ENCODE measurements at regions not wholly inside any gene's neighbourhood (a gene's known extent, or its start where the extent isn't known, plus 50 kb on each side); places are given as distances from the start of the nearest gene placed in this dataset.

- H3K36me3 ChIP-seq (ENCODE audit: control insufficient read depth in 2 of 2, insufficient read depth in 2 of 2, low read length in 1 of 2): no peaks in the 10 kb centered on the region
- no peaks in the 10 kb centered on the region for H3K4me1 ChIP-seq (ENCODE audit: control insufficient read depth in 2 of 2, insufficient read depth in 2 of 2, low read length in 2 of 2)
- no peak overlapping the region for H3K27ac ChIP-seq (ENCODE audit: low read depth in 1 of 2, low read length in 1 of 2)
- DNase-seq (ENCODE audit: low read depth in 6 of 9, low spot score in 9 of 9): no peak
- H3K27me3 ChIP-seq (ENCODE audit: control insufficient read depth in 2 of 2, insufficient read depth in 1 of 2, low read length in 1 of 2): no peaks in the 10 kb centered on the region
- no peak overlapping the region for H3K4me3 ChIP-seq (ENCODE audit: low read length in 2 of 2)
- no peaks in the 10 kb centered on the region for H3K9me3 ChIP-seq (ENCODE audit: control insufficient read depth in 2 of 2, insufficient read depth in 1 of 2, low read length in 1 of 2)
- 89% methylated on average over 4 of the region's 4 CpGs for WGBS
Measured at GRCh38 chr14:86896701-86897100, 1096.3 kb downstream of the GALC start.

DNA sequence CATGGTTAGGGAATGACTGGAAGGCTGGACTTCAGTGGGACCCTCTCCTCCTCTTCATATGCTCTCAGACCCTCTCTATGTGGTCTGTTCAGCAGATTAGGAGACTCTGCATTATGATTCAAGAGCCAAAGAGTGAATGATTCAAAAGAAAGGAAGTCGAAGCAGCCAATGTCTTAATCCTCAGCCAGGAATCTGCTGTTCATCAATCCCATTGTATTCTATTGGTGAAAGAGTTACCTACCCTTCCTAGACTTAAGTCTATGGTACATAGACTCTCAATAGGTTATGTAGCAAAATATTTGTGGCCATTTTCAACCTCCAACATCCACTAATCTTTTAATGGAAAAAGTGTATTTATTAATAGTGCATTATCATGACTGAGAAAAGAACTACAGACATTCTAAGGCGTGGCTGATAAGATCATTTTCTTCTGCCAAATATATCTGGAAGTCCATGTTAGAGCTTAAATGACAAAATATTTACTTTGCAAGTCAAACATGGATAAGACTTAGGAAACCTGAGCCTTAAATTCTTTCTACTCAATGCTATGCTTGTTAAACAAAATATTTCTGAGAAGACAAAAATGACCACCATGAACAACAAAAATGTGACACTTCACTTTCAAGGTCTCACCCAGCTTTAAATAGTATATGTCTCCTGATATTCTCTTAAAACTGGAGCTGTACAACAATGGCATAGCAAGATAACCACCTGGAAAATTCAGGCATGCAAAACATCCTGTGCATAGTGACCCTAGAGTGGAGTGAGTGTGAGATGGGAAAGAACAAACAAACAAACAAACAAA, 1100.6 kb downstream of the GALC start:
- H3K36me3 ChIP-seq (ENCODE audit: control insufficient read depth in 2 of 2, insufficient read depth in 2 of 2, low read length in 1 of 2): no peaks in the 10 kb centered on the region
- no peak overlapping the region for H3K27ac ChIP-seq (ENCODE audit: low read depth in 1 of 2, low read length in 1 of 2)
- no peaks in the 10 kb centered on the region for H3K4me1 ChIP-seq (ENCODE audit: control insufficient read depth in 2 of 2, insufficient read depth in 2 of 2, low read length in 2 of 2)
- no peak for DNase-seq (ENCODE audit: low read depth in 6 of 9, low spot score in 9 of 9)
- 78% methylated on average over 2 of the region's 2 CpGs for WGBS
- H3K9me3 ChIP-seq (ENCODE audit: control insufficient read depth in 2 of 2, insufficient read depth in 1 of 2, low read length in 1 of 2): no peaks in the 10 kb centered on the region
- no peak overlapping the region for H3K4me3 ChIP-seq (ENCODE audit: low read length in 2 of 2)
- no peaks in the 10 kb centered on the region for H3K27me3 ChIP-seq (ENCODE audit: control insufficient read depth in 2 of 2, insufficient read depth in 1 of 2, low read length in 1 of 2)

DNA sequence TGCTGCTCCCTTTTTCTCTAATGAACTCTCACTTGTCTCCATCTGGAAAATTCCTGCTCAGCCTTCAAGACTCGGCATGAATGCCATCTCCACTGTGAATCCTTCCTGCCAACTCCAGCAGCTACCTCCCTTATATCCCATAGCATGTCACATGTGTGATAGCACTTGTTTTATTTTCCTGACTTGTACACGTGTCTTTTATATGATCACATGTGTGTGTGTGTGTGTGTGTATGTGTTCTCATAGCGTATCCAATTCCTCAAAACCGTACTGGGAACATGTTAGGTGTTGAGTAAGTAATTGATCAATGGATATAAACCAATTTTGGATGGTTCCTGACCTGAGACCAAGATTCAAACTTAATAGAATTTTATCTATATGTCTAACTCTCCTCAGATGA, 1107.7 kb downstream of the GALC start:
- Histone ChIP-seq H3K4me1 (ENCODE audit: control insufficient read depth in 2 of 2, insufficient read depth in 2 of 2, low read length in 2 of 2) (no peaks in the 10 kb centered on the region), H3K36me3 (ENCODE audit: control insufficient read depth in 2 of 2, insufficient read depth in 2 of 2, low read length in 1 of 2) (no peaks in the 10 kb centered on the region), H3K27ac (ENCODE audit: low read depth in 1 of 2, low read length in 1 of 2) (no peak overlapping the region), H3K27me3 (ENCODE audit: control insufficient read depth in 2 of 2, insufficient read depth in 1 of 2, low read length in 1 of 2) (no peaks in the 10 kb centered on the region), H3K9me3 (ENCODE audit: control insufficient read depth in 2 of 2, insufficient read depth in 1 of 2, low read length in 1 of 2) (no peaks in the 10 kb centered on the region), H3K4me3 (ENCODE audit: low read length in 2 of 2) (no peak overlapping the region)
- no peak for DNase-seq (ENCODE audit: low read depth in 6 of 9, low spot score in 9 of 9)
- WGBS: 94% methylated on average over 4 of the region's 4 CpGs

DNA sequence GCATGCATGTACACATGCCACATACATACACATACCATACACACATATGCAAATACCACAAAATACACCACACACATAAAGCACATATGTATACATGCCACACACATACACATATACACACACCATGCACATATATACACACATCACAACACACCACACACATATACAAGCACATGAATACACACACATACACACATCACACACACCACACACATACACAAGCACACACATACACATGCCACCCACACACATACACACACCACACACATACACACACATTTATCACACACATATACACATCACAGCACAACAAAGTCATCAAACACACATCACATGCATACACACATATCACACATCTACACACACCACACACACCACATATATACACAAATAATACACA, 1108.5 kb downstream of the GALC start:
- no peaks in the 10 kb centered on the region for H3K36me3 ChIP-seq (ENCODE audit: control insufficient read depth in 2 of 2, insufficient read depth in 2 of 2, low read length in 1 of 2)
- no peaks in the 10 kb centered on the region for H3K9me3 ChIP-seq (ENCODE audit: control insufficient read depth in 2 of 2, insufficient read depth in 1 of 2, low read length in 1 of 2)
- H3K27me3 ChIP-seq (ENCODE audit: control insufficient read depth in 2 of 2, insufficient read depth in 1 of 2, low read length in 1 of 2): no peaks in the 10 kb centered on the region

GRCh38 chr14:86882818-86883217, 1110.2 kb downstream of the GALC start:
- H3K27me3 ChIP-seq (ENCODE audit: control insufficient read depth in 2 of 2, insufficient read depth in 1 of 2, low read length in 1 of 2): no peaks in the 10 kb centered on the region
- H3K36me3 ChIP-seq (ENCODE audit: control insufficient read depth in 2 of 2, insufficient read depth in 2 of 2, low read length in 1 of 2): no peaks in the 10 kb centered on the region
- no peak overlapping the region for H3K4me3 ChIP-seq (ENCODE audit: low read length in 2 of 2)
- no peak for DNase-seq (ENCODE audit: low read depth in 6 of 9, low spot score in 9 of 9)
- no peaks in the 10 kb centered on the region for H3K9me3 ChIP-seq (ENCODE audit: control insufficient read depth in 2 of 2, insufficient read depth in 1 of 2, low read length in 1 of 2)
- 64% methylated on average over 3 of the region's 3 CpGs for WGBS
- no peaks in the 10 kb centered on the region for H3K4me1 ChIP-seq (ENCODE audit: control insufficient read depth in 2 of 2, insufficient read depth in 2 of 2, low read length in 2 of 2)
- no peak overlapping the region for H3K27ac ChIP-seq (ENCODE audit: low read depth in 1 of 2, low read length in 1 of 2)

More for the DNA sequence above, 1108.5 kb downstream of the GALC start:
- DNase-seq (ENCODE audit: low read depth in 6 of 9, low spot score in 9 of 9): no peak
- Histone ChIP-seq H3K4me3 (ENCODE audit: low read length in 2 of 2) (no peak overlapping the region), H3K4me1 (ENCODE audit: control insufficient read depth in 2 of 2, insufficient read depth in 2 of 2, low read length in 2 of 2) (no peaks in the 10 kb centered on the region), H3K27ac (ENCODE audit: low read depth in 1 of 2, low read length in 1 of 2) (no peak overlapping the region)

DNA sequence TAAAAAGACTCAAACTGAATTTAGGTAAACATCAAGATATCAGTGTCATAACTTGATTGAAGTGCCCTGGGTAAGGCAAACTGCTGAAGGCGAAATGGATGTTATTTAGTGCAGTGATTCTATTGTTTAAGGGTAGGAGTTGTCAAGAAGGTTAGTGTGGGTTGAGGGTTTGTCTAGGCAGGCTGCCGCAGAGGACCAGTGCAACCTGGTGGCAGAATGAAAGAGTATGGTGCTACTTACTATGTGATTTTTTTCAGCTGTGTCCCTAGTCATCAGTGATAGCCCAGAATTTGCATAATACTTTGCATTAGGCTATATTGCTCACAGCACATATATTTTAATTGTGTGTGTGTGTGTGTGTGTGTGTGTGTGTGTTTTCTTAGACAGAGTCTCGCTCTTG, 1127.0 kb downstream of the GALC start:
- H3K9me3 ChIP-seq (ENCODE audit: control insufficient read depth in 2 of 2, insufficient read depth in 1 of 2, low read length in 1 of 2): no peaks in the 10 kb centered on the region
- no peaks in the 10 kb centered on the region for H3K4me1 ChIP-seq (ENCODE audit: control insufficient read depth in 2 of 2, insufficient read depth in 2 of 2, low read length in 2 of 2)
- H3K4me3 ChIP-seq (ENCODE audit: low read length in 2 of 2): no peak overlapping the region
- no peak for DNase-seq (ENCODE audit: low read depth in 6 of 9, low spot score in 9 of 9)
- no peaks in the 10 kb centered on the region for H3K36me3 ChIP-seq (ENCODE audit: control insufficient read depth in 2 of 2, insufficient read depth in 2 of 2, low read length in 1 of 2)
- no peak overlapping the region for H3K27ac ChIP-seq (ENCODE audit: low read depth in 1 of 2, low read length in 1 of 2)
- no peaks in the 10 kb centered on the region for H3K27me3 ChIP-seq (ENCODE audit: control insufficient read depth in 2 of 2, insufficient read depth in 1 of 2, low read length in 1 of 2)
- WGBS: 97% methylated on average over 3 of the region's 3 CpGs

DNA sequence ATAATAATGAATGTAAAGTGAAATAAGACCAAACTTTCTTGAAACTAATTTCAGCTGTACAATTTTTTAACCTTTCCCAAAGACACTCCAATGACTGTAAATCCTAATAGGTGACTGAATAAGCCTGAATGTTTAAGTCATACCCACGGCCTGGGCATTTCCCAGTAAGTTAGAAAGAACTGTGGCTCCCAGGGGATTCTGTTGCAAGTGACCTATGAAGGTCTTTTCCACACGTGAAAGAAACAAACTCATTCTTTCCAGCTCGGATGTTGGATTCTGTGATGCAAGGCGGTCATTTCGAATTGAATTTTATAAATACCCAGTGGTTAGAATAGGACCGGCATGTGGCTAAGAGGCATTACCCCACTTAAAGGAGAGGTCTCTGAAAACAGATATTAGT, 1134.4 kb downstream of the GALC start:
- H3K27ac ChIP-seq (ENCODE audit: low read depth in 1 of 2, low read length in 1 of 2): no peak overlapping the region
- no peaks in the 10 kb centered on the region for H3K36me3 ChIP-seq (ENCODE audit: control insufficient read depth in 2 of 2, insufficient read depth in 2 of 2, low read length in 1 of 2)
- H3K4me3 ChIP-seq (ENCODE audit: low read length in 2 of 2): no peak overlapping the region
- H3K4me1 ChIP-seq (ENCODE audit: control insufficient read depth in 2 of 2, insufficient read depth in 2 of 2, low read length in 2 of 2): no peaks in the 10 kb centered on the region
- no peaks in the 10 kb centered on the region for H3K27me3 ChIP-seq (ENCODE audit: control insufficient read depth in 2 of 2, insufficient read depth in 1 of 2, low read length in 1 of 2)
- DNase-seq (ENCODE audit: low read depth in 6 of 9, low spot score in 9 of 9): no peak
- WGBS: 78% methylated on average over 6 of the region's 6 CpGs
- H3K9me3 ChIP-seq (ENCODE audit: control insufficient read depth in 2 of 2, insufficient read depth in 1 of 2, low read length in 1 of 2): no peaks in the 10 kb centered on the region

- H3K27me3 ChIP-seq (ENCODE audit: control insufficient read depth in 2 of 2, insufficient read depth in 1 of 2, low read length in 1 of 2): no peaks in the 10 kb centered on the region
- no peaks in the 10 kb centered on the region for H3K9me3 ChIP-seq (ENCODE audit: control insufficient read depth in 2 of 2, insufficient read depth in 1 of 2, low read length in 1 of 2)
- no peaks in the 10 kb centered on the region for H3K36me3 ChIP-seq (ENCODE audit: control insufficient read depth in 2 of 2, insufficient read depth in 2 of 2, low read length in 1 of 2)
- DNase-seq (ENCODE audit: low read depth in 6 of 9, low spot score in 9 of 9): no peak
- WGBS: 91% methylated on average over 3 of the region's 3 CpGs
- no peaks in the 10 kb centered on the region for H3K4me1 ChIP-seq (ENCODE audit: control insufficient read depth in 2 of 2, insufficient read depth in 2 of 2, low read length in 2 of 2)
- H3K4me3 ChIP-seq (ENCODE audit: low read length in 2 of 2): no peak overlapping the region
- H3K27ac ChIP-seq (ENCODE audit: low read depth in 1 of 2, low read length in 1 of 2): no peak overlapping the region
Measured at GRCh38 chr14:86858031-86858430, 1135.0 kb downstream of the GALC start.

- H3K4me1 ChIP-seq (ENCODE audit: control insufficient read depth in 2 of 2, insufficient read depth in 2 of 2, low read length in 2 of 2): no peaks in the 10 kb centered on the region
- WGBS: 74% methylated on average over 5 of the region's 5 CpGs
- DNase-seq (ENCODE audit: low read depth in 6 of 9, low spot score in 9 of 9): no peak
- no peak overlapping the region for H3K27ac ChIP-seq (ENCODE audit: low read depth in 1 of 2, low read length in 1 of 2)
- H3K9me3 ChIP-seq (ENCODE audit: control insufficient read depth in 2 of 2, insufficient read depth in 1 of 2, low read length in 1 of 2): no peaks in the 10 kb centered on the region
- H3K36me3 ChIP-seq (ENCODE audit: control insufficient read depth in 2 of 2, insufficient read depth in 2 of 2, low read length in 1 of 2): no peaks in the 10 kb centered on the region
- no peaks in the 10 kb centered on the region for H3K27me3 ChIP-seq (ENCODE audit: control insufficient read depth in 2 of 2, insufficient read depth in 1 of 2, low read length in 1 of 2)
- H3K4me3 ChIP-seq (ENCODE audit: low read length in 2 of 2): no peak overlapping the region
Measured at GRCh38 chr14:86852530-86852929, 1140.5 kb downstream of the GALC start.

Data from thymus (tissue), 11 donors.